VCaP (cell line): ENCODE measurements at regions not wholly inside any gene's neighbourhood (a gene's known extent, or its start where the extent isn't known, plus 50 kb on each side); places are given as distances from the start of the nearest gene placed in this dataset.

Experiments used
- H3K27ac ChIP-seq: fragments of 450-650 bp; 2 replicates; pipeline ENCODE4 v1.5.1; 2017
- TF ChIP-seq, protein P1 (sequence below): fragments of 450-650 bp; conservative IDR thresholded peaks from 2 replicates; pipeline ENCODE4 v1.5.1; 2017; ENCODE audit warnings: mild to moderate bottlenecking, moderate library complexity

DNA sequence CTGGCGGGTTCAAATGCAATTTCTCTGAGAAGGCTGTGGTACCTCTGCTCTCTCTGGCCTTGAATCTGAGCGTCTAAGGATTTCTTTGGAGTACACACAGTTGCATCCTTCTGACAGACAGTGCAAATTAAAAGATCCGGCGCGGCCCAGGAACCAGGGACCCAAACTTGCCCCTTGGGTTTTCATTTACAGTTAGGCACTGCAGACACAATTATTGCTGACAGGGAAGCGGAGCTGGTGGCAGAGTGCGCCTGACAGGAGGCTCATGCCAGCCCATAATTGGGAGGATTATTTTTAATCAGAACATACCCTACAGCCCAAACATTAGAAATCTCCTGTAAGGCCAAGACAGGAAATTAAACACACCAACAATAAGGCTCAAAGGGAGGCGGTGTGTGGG lies 1023.4 kb upstream of the RBFOX1 start:
- TF ChIP-seq, protein P1, sequence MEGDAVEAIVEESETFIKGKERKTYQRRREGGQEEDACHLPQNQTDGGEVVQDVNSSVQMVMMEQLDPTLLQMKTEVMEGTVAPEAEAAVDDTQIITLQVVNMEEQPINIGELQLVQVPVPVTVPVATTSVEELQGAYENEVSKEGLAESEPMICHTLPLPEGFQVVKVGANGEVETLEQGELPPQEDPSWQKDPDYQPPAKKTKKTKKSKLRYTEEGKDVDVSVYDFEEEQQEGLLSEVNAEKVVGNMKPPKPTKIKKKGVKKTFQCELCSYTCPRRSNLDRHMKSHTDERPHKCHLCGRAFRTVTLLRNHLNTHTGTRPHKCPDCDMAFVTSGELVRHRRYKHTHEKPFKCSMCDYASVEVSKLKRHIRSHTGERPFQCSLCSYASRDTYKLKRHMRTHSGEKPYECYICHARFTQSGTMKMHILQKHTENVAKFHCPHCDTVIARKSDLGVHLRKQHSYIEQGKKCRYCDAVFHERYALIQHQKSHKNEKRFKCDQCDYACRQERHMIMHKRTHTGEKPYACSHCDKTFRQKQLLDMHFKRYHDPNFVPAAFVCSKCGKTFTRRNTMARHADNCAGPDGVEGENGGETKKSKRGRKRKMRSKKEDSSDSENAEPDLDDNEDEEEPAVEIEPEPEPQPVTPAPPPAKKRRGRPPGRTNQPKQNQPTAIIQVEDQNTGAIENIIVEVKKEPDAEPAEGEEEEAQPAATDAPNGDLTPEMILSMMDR: no peak
- no peak overlapping the region for H3K27ac ChIP-seq

DNA sequence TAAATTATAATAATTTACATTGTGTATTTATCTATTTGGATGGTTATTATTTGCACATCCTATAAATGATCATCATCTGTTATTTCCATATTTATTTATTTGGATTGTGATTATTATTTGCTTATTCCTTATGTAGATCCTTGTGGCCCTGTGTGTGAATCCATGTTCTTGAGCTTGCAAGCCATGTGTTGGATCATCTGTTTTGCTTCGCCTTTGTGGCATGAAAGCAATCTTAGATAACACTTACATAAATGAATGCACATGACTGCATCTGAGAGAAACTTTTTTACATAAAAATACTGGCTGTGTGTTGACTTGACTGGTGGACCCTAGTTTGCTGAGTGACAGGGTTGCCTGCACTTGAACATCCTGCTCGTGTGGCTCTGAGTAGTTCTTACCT lies 1024.5 kb upstream of the RBFOX1 start:
- no peak overlapping the region for H3K27ac ChIP-seq
- TF ChIP-seq, protein P1: no peak

DNA sequence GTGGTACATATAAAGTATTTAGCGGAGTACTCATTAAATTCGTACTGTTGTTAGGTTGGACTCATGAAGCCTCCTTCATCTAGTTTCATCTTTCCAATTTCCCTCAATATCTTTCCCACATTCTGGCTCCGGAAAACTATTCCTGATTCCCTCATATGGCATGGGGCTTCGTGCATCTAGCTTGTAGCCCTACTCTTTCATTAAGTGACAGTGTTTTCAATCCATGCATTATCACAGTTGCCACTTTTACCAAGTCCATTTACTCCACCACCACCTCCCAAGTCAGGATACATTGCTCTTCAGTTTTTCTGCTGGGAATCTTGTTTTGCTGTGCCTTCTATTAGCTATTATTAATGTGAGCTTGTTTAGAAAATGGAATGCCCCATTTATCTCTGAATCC lies 1032.1 kb upstream of the RBFOX1 start:
- TF ChIP-seq, protein P1: no peak
- H3K27ac ChIP-seq: no peak overlapping the region

DNA sequence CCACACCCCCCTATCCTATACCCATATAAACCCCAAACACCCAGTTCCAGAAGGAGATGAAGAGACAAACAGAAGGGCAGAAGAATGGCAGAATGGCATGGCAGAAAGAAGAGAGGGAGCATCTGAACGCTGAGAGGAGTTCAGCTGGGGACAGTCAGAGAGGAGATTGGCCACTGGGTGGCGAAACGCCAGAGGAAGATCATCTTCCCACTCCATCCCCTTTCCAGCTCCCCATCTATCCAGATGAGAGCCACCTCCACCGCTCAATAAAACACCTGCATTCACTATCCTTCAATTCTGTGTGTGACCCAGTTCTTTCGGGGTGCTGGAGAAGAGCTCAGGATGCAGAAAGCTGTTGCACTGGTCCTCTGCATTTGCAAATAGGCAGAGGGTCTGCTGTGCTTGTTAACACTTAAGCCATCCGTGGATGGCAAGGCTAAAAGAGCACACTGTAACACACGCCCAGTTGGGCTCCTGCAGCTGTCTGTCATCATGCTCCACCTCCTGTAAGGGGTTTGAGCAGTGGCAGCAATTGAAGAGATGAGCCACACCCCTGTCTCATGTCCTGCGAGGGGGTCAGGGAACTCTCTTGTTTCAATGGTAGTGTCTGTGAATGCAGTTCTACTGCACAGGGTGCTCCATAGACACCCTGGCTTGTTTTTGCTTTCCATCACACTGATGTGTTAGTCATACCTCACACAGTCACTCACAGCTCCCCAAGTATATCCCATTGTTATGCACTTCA lies 1034.8 kb upstream of the RBFOX1 start:
- TF ChIP-seq, protein P1: no peak
- H3K27ac ChIP-seq: no peak overlapping the region

DNA sequence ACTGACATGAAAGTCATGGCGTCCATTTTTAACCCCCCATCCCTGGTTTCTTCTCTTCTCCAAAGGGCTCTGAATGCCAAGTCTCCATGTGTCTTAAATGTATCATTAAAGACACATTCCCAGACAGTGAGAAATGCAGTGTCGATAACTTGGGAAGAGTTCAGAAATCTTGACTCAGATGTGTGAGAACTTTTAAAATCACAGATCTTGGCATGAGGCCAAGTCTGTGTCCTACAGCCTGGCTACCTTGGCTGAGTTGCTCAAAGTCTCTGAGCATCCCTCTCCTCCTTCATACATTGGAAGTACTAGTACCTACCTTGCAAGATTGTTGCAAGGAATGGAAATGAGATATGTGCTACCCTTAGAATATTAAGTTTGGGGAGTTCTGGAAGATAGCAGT lies 1046.5 kb upstream of the RBFOX1 start:
- TF ChIP-seq, protein P1: no peak
- no peak overlapping the region for H3K27ac ChIP-seq

DNA sequence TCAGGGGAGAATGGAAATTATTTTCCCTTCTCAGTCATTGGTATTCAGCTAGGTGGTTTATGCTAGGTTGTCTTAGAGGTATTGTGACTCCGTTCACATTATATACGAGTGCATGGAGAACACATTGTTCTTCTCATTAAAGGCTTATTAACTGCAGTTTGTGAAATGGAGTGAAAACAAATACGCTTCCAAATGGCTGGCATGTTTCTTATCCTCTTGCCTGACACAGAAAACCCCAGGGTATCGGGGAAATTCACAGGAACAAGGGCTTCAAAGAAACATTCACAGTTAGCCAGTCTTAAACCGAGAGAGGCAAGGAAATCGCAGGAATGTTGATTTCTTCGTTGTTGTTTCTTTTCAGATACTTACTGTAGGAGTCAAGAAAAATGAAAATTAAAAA lies 1047.9 kb upstream of the RBFOX1 start:
- TF ChIP-seq, protein P1: no peak
- no peak overlapping the region for H3K27ac ChIP-seq

DNA sequence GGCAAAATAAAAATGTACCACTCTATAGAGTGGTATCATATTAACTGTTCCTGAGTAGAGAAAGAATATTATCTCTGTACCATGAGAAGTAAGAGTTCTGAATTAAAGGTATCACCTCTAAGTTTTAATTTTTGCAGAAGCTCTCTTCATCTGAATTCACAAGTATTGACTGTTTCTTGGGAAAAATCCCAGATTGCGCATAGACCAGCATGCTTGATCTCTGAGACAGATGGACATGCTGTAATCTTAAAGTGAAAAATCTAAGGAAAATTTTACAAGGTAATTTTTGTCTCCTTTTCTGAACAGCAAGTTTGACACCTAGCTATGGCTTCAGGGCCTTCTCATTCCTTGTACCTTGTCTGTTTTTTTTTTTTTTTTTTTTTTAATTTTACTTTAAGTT lies 1050.7 kb upstream of the RBFOX1 start:
- no peak overlapping the region for H3K27ac ChIP-seq
- TF ChIP-seq, protein P1: no peak
